Endometrium (tissue), 2 donors: ENCODE measurements at regions not wholly inside any gene's neighbourhood (a gene's known extent, or its start where the extent isn't known, plus 50 kb on each side); places are given as distances from the start of the nearest gene placed in this dataset.

Experiments used
- FAIRE-seq: peaks from 2 replicates; lab custom pipeline; 2012; peaks lifted over from hg19 to GRCh38; lab: Jason Lieb, UNC
- donor health status: control.
- donor health status: control.

- no peak for FAIRE-seq
These were observed 1673.2 kb upstream of the PRR20A start for GRCh38 chr13:55467476-55467875.

- FAIRE-seq = no peak
These were observed 1657.0 kb upstream of the PRR20A start for GRCh38 chr13:55483626-55484158.

- FAIRE-seq = no peak
These were observed 1647.4 kb upstream of the PRR20A start for GRCh38 chr13:55493297-55493696.

GRCh38 chr13:55497486-55497885 is 1643.2 kb upstream of the PRR20A start:
- FAIRE-seq = no peak

GRCh38 chr13:55500694-55501093 is 1640.0 kb upstream of the PRR20A start:
- no peak for FAIRE-seq

GRCh38 chr13:55516610-55517009 is 1624.1 kb upstream of the PRR20A start:
- no peak for FAIRE-seq

- FAIRE-seq = no peak
These were observed 1623.4 kb upstream of the PRR20A start for GRCh38 chr13:55517312-55517711.

GRCh38 chr13:55528434-55528833 is 1612.3 kb upstream of the PRR20A start:
- FAIRE-seq = no peak

GRCh38 chr13:55534306-55534705 is 1606.4 kb upstream of the PRR20A start:
- no peak for FAIRE-seq

- no peak for FAIRE-seq
These were observed 1602.3 kb upstream of the PRR20A start for GRCh38 chr13:55538424-55538823.

- no peak for FAIRE-seq
These were observed 1597.7 kb upstream of the PRR20A start for GRCh38 chr13:55543053-55543452.

- no peak for FAIRE-seq
These were observed 1590.1 kb upstream of the PRR20A start for GRCh38 chr13:55550624-55551023.

GRCh38 chr13:55553701-55554100 is 1587.0 kb upstream of the PRR20A start:
- FAIRE-seq = no peak

GRCh38 chr13:55554741-55555140 is 1586.0 kb upstream of the PRR20A start:
- FAIRE-seq = no peak

- FAIRE-seq = no peak
These were observed 1580.4 kb upstream of the PRR20A start for GRCh38 chr13:55560331-55560730.

- FAIRE-seq = no peak
These were observed 1577.5 kb upstream of the PRR20A start for GRCh38 chr13:55563267-55563666.

- no peak for FAIRE-seq
These were observed 1574.4 kb upstream of the PRR20A start for GRCh38 chr13:55566334-55566733.

- no peak for FAIRE-seq
These were observed 1573.9 kb upstream of the PRR20A start for GRCh38 chr13:55566779-55567178.

GRCh38 chr13:55567721-55568625 is 1572.7 kb upstream of the PRR20A start:
- FAIRE-seq = no peak

GRCh38 chr13:55569082-55569481 is 1571.6 kb upstream of the PRR20A start:
- no peak for FAIRE-seq

GRCh38 chr13:55569514-55569913 is 1571.2 kb upstream of the PRR20A start:
- no peak for FAIRE-seq

- FAIRE-seq = no peak
These were observed 1570.3 kb upstream of the PRR20A start for GRCh38 chr13:55570371-55570770.

GRCh38 chr13:55571237-55571867 is 1569.4 kb upstream of the PRR20A start:
- FAIRE-seq = no peak
